HCT116 (cell line): ENCODE measurements at regions not wholly inside any gene's neighbourhood (a gene's known extent, or its start where the extent isn't known, plus 50 kb on each side); places are given as distances from the start of the nearest gene placed in this dataset.

Experiments
- ATAC-seq: fragments of 200-7000 bp; cut with Tn5 transposase; 2 replicates; pipeline ENCODE4 v1.9.1; 2020; ENCODE audit warnings: mild to moderate bottlenecking, moderate library complexity
- BruUV-seq: library from RNA; stranded (reverse); fragments of 400-500 nt; replicated peaks from 2 replicates; lab custom pipeline; 2021; lab: Mats Ljungman, UMichigan
- CTCF ChIA-PET: fragments of 300-600 bp; sonication (Branson Sonifier 250); formaldehyde crosslinking; loops from one replicate; lab custom pipeline; 2021; ENCODE audit warnings: antibody characterized with exemption; lab: Charles Lee
- POLR2A ChIA-PET: fragments of 300-600, 350-600 bp; sonication (Branson Sonifier 250); formaldehyde crosslinking; loops from one replicate; lab custom pipeline; 2021; ENCODE audit warnings: antibody characterized with exemption; lab: Charles Lee
- RAD21 ChIA-PET, 2 experiments: fragments of 300-600 bp; sonication (Branson Sonifier 250); formaldehyde crosslinking; loops; one replicate each; lab custom pipeline; 2023; ENCODE audit warnings: low total read pairs in 2 of 2; ENCODE audit not compliant: uncharacterized antibody in 2 of 2, unreplicated experiment in 2 of 2, low non-redundant PET in 1 of 2; lab: Charles Lee
- DNase-seq: peaks from one replicate; pipeline ENCODE4 v3.0.0-alpha.2; 2010; ENCODE audit warnings: low read depth, low spot score
- H2AFZ ChIP-seq: fragments of 200-600 bp; shearing (Covaris generic), sonication (generic); 2 replicates; pipeline ENCODE4 v1.6.1; 2017; ENCODE audit warnings: low read depth, mixed run types, mixed read lengths, antibody characterized with exemption, low read length; ENCODE audit not compliant: poor library complexity, severe bottlenecking
- H3K27ac ChIP-seq: 2 replicates; pipeline ENCODE4 v1.5.1; 2012; ENCODE audit warnings: low read depth, low read length
- H3K27me3 ChIP-seq: fragments of 200-600 bp; sonication (generic); 2 replicates; pipeline ENCODE4 v1.6.1; 2016; ENCODE audit warnings: mixed run types, low read length, mixed read lengths; ENCODE audit not compliant: insufficient read depth
- H3K36me3 ChIP-seq, 2 experiments: fragments of 200-500 bp in 1 of 2; fragments of 200-600 bp in 1 of 2; sonication (Bioruptor generic) in 1 of 2; sonication (generic) in 1 of 2; 2 replicates each; pipeline versions ENCODE4 v1.5.1 to v1.6.1; 2014 to 2016; ENCODE audit warnings: low read length in 2 of 2, inconsistent platforms in 1 of 2, mixed read lengths in 1 of 2, mixed run types in 1 of 2; ENCODE audit not compliant: insufficient read depth in 2 of 2, control insufficient read depth in 1 of 2
- H3K4me1 ChIP-seq, 2 experiments: fragments of 200-600 bp in 1 of 2; sonication (generic) in 1 of 2; 2 replicates each; pipeline versions ENCODE4 v1.5.1 to v1.6.1; 2012 to 2017; ENCODE audit warnings: low read length in 2 of 2, inconsistent platforms in 1 of 2, mild to moderate bottlenecking in 1 of 2, mixed read lengths in 1 of 2, mixed run types in 1 of 2, moderate library complexity in 1 of 2; ENCODE audit not compliant: insufficient read depth in 2 of 2, control insufficient read depth in 1 of 2
- H3K4me2 ChIP-seq: fragments of 200-600 bp; sonication (generic); 2 replicates; pipeline ENCODE4 v1.6.1; 2017; ENCODE audit warnings: mixed run types, low read length, mixed read lengths
- H3K4me3 ChIP-seq, 2 experiments: fragments of 200-600 bp in 1 of 2; sonication (generic) in 1 of 2; replicated peaks in 1 of 2; 2 replicates each; pipeline ENCODE4 v1.5.1; 2011 to 2016; ENCODE audit warnings: low read length in 2 of 2, control low read depth in 1 of 2, low read depth in 1 of 2, mild to moderate bottlenecking in 1 of 2, mixed read lengths in 1 of 2, mixed run types in 1 of 2
- H3K79me2 ChIP-seq: fragments of 200-600 bp; sonication (generic); 2 replicates; pipeline ENCODE4 v1.6.1; 2017; ENCODE audit warnings: mild to moderate bottlenecking, mixed run types, low read length, moderate library complexity, mixed read lengths; ENCODE audit not compliant: insufficient read depth
- H3K9ac ChIP-seq: fragments of 200-600 bp; sonication (generic); 2 replicates; pipeline ENCODE4 v1.6.1; 2016; ENCODE audit warnings: low read length, mixed read lengths
- H3K9me2 ChIP-seq: fragments of 200-600 bp; sonication (generic), shearing (Covaris generic); 2 replicates; pipeline ENCODE4 v1.6.1; 2017; ENCODE audit warnings: mixed run types, mild to moderate bottlenecking, moderate library complexity; ENCODE audit not compliant: insufficient read depth
- H3K9me3 ChIP-seq, 2 experiments: fragments of 200-500 bp in 1 of 2; fragments of 200-600 bp in 1 of 2; sonication (Bioruptor generic) in 1 of 2; sonication (generic) in 1 of 2; 2 replicates each; pipeline ENCODE4 v1.6.1; 2014 to 2017; ENCODE audit warnings: low read length in 2 of 2, mixed read lengths in 2 of 2, inconsistent platforms in 1 of 2, low read depth in 1 of 2, mild to moderate bottlenecking in 1 of 2, mixed run types in 1 of 2, moderate library complexity in 1 of 2; ENCODE audit not compliant: control insufficient read depth in 1 of 2, insufficient read depth in 1 of 2
- H4K20me1 ChIP-seq: fragments of 200-600 bp; sonication (generic), shearing (Covaris generic); 2 replicates; pipeline ENCODE4 v1.6.1; 2017; ENCODE audit warnings: mixed run types, mild to moderate bottlenecking, moderate library complexity; ENCODE audit not compliant: insufficient read depth
- CEBPB ChIP-seq: IDR thresholded peaks from 2 replicates; pipeline ENCODE4 v1.6.1; 2012; ENCODE audit warnings: low read depth
- CTCF ChIP-seq, 3 experiments: fragments of 200-600 bp in 1 of 3; sonication (generic) in 1 of 3; IDR thresholded peaks in 2 of 3; conservative IDR thresholded peaks in 1 of 3; 2 replicates each; pipeline ENCODE4 v1.5.1; 2012 to 2017; ENCODE audit warnings: low read depth in 2 of 3, low read length in 2 of 3, antibody characterized with exemption in 1 of 3, borderline replicate concordance in 1 of 3, control low read depth in 1 of 3, mild to moderate bottlenecking in 1 of 3, mixed read lengths in 1 of 3, mixed run types in 1 of 3, moderate library complexity in 1 of 3; ENCODE audit not compliant: insufficient read depth in 1 of 3
- ELF1 ChIP-seq: IDR thresholded peaks from 2 replicates; pipeline ENCODE4 v1.6.1; 2012; ENCODE audit warnings: low read depth, borderline replicate concordance
- EZH2phosphoT487 ChIP-seq: fragments of 200-600 bp; IDR thresholded peaks from 2 replicates; pipeline ENCODE4 v1.6.1; 2018; ENCODE audit warnings: antibody characterized with exemption, borderline replicate concordance
- FOSL1 ChIP-seq: IDR thresholded peaks from 2 replicates; pipeline ENCODE4 v1.6.1; 2012; ENCODE audit warnings: low read depth
- MAX ChIP-seq: IDR thresholded peaks from 2 replicates; pipeline ENCODE4 v1.6.1; 2012
- SP1 ChIP-seq: IDR thresholded peaks from 2 replicates; pipeline ENCODE4 v1.6.1; 2012; ENCODE audit warnings: low read depth
- SRF ChIP-seq: IDR thresholded peaks from 2 replicates; pipeline ENCODE4 v1.6.1; 2012; ENCODE audit warnings: low read depth
- ZBTB33 ChIP-seq: IDR thresholded peaks from 2 replicates; pipeline ENCODE4 v1.6.1; 2011; ENCODE audit warnings: mild to moderate bottlenecking, low read length, moderate library complexity; ENCODE audit not compliant: insufficient replicate concordance; ENCODE audit errors: extremely low read depth
- intact Hi-C: fragments of 100-400 bp; cut with micrococcal nuclease; formaldehyde crosslinking; loops from 2 replicates; pipeline ENCODE4 v1.10.0; 2022

GRCh38 chr12:114480337-114481199 lies 74.6 kb upstream of the TBX5 start:
- Histone ChIP-seq H3K9ac (no peak overlapping the region), H4K20me1 (no peaks in the 10 kb centered on the region), H3K4me2 (no peak overlapping the region), H3K4me1 (no peaks in the 10 kb centered on the region), H3K27me3 (peaks cover 74% of the 10 kb centered on the region), H3K27ac (no peak overlapping the region), H3K4me3 (no peak overlapping the region), H3K9me2 (no peaks in the 10 kb centered on the region), H2AFZ (no peak overlapping the region), H3K79me2 (no peaks in the 10 kb centered on the region), H3K36me3 (no peaks in the 10 kb centered on the region), H3K9me3 (no peaks in the 10 kb centered on the region)
- ChIA-PET RAD21 (interaction anchor here in 1 of 2 experiments (0.8 kb wide), 1 partner anchor 500 kb away, joined by 4 read pairs; no protein-coding TSS in a partner anchor), CTCF (no interaction called here), POLR2A (interaction anchor here (0.7 kb wide), 1 partner anchor 382 kb away, joined by 3 read pairs; no protein-coding TSS in a partner anchor)
- ATAC-seq (no peak), DNase-seq (no peak)
- intact Hi-C loops, result no loop called here
- no peak for TF ChIP-seq ELF1
- TF ChIP-seq EZH2phosphoT487, result no peak
- TF ChIP-seq SRF, result no peak
- no peak for TF ChIP-seq SP1
- TF ChIP-seq MAX, result no peak
- TF ChIP-seq CEBPB, result no peak
- TF ChIP-seq CTCF (IDR thresholded peaks at IDR 0.05 in 2 of 3, conservative IDR thresholded peaks at IDR 0.05 in 1 of 3; ENCODE audit: borderline replicate concordance in 1 of 3, insufficient read depth in 1 of 3, low read depth in 2 of 3, low read length in 2 of 3), result no peak
- TF ChIP-seq ZBTB33, result no peak
- TF ChIP-seq FOSL1, result no peak
- BruUV-seq, result no TSS peak
